GM21367 (cell line): ENCODE measurements at regions not wholly inside any gene's neighbourhood (a gene's known extent, or its start where the extent isn't known, plus 50 kb on each side); places are given as distances from the start of the nearest gene placed in this dataset.
"Not testable (repeated sequence)": the region's sequence is repeated elsewhere in the genome, so short reads cannot be mapped to it uniquely, and the experiment has no call there.

Experiments
- ATAC-seq: cut with Tn5 transposase; IDR thresholded peaks from one replicate; pipeline ENCODE4 v1.9.1; 2021; ENCODE audit not compliant: unreplicated experiment

DNA sequence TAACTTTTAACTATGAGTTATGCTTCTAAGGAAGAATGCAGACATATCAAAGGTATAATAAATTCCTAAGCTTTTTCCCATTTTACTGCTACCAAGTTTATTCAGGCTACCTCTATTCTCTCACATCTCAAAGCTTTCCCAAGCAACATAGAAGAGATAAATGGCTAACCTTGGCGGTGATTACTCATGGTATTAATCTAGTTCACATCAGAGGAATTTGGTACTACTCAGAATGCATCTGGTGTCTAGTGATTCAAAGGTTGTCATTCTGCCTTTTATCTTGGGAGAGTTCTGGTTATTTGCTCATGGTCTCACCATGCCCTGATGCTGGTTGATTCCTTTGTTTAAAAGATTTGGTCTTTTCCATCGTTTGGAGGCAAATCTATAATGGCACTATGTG is 182.7 kb downstream of the TAF11L14 start:
- no peak for ATAC-seq

DNA sequence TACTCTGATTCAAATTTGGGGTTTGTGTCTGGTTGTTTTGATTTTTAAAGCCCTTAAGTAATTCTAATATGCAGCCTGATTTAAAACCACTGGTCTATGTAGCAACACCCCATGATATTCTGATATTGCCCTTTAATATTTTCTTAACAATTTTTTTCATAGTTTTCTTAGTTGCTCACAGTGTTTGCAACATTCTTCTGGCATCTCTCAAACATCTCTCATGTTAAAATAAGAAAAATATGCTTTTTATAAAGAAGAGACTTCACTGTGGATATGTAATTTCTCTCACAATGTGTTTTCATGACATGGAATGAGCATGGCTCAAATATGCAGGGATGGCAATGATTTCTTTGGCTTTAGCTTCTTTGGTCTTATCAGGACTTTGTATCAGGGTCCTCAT is 183.7 kb downstream of the TAF11L14 start:
- ATAC-seq = no peak

DNA sequence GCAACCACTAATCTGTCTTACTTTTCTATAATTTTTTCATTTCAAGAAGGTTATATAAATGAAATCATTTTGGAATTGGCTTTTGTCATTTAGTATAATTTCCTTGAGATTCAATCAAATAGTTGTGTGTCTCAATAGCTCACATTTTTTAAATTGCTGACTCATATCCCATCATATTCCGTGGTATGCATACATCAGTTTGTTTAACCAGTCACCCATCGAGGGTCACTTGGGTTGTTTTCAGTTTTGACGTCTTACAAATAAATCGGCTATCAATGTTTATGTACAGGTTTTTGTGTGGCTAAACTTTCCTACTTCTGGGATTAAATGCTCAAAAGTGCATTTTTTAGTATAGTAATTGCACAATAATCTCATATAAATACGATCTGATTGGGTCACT is 185.5 kb downstream of the TAF11L14 start:
- no peak for ATAC-seq

DNA sequence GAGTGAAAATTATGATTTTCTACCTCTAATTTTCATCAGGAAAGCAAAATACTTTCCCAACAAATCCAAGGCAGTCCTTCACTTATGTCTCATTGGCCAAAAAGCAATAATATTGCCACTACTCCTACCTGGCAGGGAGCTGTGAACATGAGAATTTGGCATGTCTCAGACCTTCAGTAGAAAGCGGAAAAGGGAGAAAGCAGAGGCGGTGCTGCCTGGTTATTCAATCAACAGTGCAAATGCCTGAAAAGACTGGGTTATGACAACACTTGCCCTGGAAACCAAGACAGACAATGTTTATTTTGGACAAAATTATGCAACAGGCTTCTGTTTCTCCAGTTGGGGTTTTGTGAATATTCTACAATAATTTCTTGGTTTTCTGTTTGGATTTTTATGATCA is 194.4 kb downstream of the TAF11L14 start:
- ATAC-seq = no peak

DNA sequence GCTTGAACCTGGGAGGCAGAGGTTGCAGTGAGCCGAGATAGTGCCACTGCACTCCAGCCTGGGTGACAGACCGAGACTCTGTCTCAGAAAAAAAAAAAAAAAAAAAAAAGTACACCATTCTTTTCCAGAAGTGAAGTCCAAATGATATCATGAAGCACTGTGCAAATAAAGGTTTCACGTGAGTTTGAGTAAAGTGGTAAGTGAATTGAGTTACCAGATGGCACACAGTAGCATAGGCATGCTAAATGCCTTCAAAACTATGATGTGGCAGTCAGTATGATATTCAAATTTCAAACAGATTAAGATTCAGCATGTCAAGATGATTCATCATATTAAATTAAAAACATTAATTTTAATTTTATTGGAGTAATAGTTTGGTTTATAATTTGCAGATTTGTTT is 195.2 kb downstream of the TAF11L14 start:
- ATAC-seq = no peak

DNA sequence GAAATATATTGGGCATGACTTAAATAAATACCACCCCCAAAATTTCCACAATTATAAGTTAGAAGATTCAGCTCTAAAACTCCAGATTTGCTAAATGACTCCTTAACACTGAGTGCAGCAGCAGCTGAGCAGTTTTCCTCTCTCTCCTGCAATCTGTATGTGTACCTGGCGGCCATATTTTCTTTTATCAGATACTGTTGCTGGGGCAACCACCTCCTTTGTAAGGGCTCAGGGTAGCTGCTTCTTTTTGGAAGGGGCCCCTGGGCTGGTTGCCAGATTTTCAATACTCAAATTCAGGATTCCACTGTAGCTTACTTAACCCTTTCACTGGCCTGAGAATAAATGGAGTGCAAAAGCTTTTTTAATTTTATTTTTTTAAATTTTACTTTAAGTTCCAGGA is 197.0 kb downstream of the TAF11L14 start:
- ATAC-seq = no peak

DNA sequence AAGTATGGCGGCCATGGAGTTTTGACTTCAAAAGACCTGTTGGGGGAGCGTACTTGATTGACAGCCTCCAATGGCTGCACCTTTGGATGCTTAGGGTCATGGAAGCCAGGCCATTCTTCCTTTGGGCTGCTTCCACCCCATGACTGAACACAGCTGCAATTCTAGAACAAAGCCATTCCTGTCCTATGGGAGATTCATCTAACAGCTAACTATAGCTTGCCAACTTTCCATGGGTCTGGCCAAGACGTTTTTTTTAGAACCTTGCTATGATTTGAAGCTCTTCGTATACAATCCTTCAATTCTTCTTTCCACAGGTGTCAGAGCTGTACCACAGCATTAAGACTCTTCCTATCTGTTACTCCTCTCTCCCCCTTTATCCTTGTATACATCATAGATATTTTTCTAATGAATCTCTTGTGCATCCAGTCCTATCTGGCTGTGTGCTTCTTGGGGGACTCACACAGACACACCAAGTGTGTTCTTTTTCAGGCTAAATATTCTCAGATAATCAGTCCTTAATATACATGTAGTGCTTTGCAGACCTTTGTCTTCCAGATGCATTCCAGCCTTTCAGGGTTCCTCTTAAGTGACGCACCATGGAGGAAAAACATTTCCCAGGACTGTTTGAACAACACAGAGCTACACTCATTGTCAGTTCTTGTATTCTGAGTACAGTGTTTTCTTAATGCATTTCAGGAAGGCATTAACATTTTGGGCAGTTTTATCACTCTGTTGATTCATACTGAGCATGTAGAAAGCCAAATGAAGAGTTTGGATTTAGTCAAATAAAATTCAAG is 198.9 kb downstream of the TAF11L14 start:
- ATAC-seq = no peak

DNA sequence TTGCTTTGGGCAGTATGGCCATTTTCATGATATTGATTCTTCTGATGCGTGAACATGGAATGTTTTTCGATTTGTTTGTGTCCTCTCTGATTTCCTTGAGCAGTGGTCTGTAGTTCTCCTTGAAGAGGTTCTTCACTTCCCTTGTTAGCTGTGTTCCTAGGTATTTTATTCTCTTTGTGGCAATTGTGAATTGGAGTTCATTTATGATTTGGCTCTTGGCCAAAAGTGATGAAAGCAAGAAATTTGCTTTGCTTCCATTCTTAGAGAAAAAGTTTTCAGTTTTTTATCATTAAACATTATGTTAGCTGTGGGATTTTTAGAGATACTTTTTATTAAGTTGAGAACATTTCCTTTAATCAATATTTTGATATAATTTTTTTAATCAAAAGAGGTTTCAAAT is 203.5 kb downstream of the TAF11L14 start:
- no peak for ATAC-seq

DNA sequence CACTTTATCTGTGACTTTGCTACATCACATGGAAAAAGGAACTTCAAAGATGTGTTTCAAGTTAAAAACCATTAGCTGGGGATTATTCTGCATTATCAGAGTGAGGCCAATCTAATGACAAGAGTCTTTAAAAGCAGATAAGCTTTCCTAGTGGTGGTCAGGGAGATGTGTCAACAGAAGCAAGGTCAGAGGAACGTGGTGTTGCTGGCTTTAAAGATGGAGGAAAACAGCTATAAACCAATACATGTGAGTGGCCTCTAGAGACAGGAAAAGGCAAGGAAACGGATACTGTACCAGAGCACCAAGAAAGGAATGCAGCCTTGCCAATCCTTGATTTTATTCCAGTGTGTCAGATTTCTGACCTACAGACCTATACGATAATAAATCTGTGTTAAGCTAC is 204.2 kb downstream of the TAF11L14 start:
- no peak for ATAC-seq

DNA sequence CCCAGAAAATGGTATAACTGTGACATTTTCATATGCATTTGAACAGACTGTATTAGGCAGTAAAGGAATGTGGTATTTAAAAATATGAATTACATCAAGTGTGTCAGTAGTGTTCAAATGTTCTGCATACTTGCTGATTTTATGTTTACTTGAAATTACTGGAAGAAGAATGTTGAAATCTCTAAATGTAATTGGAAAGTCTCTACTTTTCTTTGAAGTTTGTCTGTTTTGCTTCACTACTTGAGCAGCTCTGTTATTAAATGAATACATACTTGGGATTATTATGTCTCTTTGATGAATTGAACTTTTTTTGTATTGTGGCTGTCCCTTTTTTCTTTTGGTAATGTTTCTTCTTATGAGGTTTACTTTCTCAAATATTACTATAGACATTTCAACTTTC is 205.6 kb downstream of the TAF11L14 start:
- ATAC-seq = no peak

DNA sequence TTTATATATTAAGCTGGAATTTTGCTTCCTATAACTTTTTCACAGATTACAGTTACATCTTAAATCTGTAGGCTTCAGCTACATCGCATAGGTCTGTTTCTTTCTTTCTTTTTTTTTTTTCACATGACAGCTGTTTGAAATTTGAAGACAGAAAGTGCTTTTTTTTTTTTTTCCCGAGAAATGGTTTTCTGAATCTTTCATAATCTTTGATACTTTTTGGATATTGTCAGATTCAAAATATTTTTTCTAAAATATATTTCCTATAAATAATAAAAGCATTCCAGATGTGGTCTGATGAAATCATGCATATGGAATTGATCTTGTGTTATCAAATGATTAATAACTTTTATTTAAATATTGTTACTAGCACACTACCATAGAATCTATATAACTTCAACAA is 212.2 kb downstream of the TAF11L14 start:
- no peak for ATAC-seq

DNA sequence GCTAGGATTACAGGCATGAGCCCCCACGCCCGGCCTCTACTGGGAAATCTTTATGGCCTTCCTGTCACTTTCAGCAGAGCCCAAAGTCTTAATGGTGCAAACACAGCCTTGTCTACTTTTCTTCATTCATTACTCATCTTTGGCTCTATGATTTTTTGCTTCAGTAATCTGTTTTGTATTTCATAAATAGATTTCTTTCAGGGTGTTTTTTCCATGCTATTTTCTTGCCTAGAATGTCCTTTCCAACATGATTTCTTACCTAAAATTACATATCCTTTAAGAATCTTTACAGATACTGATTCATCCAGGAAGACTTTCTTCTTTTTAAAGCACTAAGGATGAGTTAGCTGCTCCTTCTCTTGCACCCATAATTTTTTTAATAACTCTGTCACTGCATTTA is 213.0 kb downstream of the TAF11L14 start:
- ATAC-seq = no peak

DNA sequence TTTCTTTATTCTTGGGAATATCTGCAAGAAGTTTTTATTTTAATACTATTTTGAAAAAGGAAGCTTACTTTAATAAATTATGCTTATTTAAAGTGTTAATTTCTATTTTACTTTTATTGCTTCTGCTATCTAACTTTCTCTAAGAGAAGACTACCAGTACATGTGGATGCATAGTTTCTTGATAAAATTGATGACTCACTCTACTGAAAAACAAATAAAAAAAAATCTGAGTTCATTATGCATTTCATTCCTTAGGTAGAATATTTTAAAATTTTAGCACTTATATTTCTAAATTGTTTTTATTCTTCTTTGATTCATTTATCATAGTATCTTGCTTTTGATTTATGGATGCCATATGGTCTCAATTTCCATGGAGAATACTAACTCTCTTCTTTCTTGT is 217.9 kb downstream of the TAF11L14 start:
- ATAC-seq = no peak

DNA sequence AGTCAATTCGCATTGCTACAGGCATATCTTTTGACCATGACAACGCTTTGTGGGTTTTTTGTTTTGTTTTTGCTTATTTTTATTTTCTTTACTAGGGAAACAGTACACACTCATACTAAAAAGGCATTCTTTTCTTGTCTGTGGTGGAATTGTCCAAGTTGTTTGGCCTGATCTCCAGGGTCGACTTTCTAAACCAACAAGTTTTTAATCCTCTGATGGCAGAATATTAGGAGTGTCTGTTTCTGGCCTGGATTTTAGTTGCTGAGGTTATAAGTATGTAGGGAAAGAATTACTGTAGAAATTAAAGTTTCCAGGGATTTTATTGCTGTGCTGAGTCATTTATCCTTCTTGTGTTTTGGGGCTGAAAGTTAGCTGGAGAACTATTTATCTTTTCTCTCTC is 218.5 kb downstream of the TAF11L14 start:
- ATAC-seq = no peak

DNA sequence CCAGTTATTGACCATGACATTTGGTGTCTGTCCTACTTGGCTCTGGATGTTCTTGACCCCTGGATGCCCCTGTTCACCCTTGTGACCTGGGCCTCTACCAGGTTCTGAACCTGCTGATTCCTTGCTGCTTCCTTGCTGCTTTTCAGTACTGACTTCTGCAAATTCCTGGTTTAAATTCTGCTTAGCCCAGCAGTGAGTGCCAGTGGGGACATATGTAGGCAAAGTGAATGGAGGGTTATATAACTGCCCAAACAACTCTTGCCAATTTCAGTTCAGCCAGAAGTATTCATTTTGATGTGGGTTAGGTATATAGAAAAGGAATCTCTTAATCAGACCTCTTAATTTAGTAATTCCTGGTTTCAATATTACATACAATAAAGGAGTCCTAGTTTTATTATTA is 220.6 kb downstream of the TAF11L14 start:
- no peak for ATAC-seq

DNA sequence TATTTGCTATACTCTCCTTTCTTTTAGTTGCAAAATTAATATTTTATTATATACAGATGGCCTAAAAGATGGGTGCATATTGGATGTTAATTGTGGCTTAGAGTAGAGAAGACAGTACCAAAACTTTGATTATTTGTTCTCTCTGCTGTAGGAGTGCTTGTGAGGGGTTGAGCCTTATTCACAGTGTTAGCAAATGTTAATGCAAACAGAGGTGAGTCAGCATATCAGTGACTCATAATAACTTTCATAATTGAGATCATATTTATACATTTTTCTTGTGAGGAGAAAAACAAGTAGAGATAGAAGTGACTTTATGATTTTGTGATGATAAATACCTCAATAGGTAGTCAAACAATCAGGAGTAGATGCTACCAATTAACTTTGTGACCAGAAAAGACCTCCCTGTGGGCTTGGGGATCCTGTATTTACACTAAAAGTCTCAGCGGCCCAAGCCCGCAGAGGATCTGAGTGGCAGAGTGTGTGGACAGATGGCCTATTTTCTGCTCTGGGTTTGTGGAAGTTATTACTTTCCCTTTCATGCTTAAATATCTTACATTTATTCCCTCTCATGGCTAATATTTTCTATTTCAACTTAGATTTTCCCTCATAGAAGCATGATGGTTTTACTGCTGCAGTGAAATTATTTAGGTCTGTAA is 226.5 kb downstream of the TAF11L14 start:
- no peak for ATAC-seq

DNA sequence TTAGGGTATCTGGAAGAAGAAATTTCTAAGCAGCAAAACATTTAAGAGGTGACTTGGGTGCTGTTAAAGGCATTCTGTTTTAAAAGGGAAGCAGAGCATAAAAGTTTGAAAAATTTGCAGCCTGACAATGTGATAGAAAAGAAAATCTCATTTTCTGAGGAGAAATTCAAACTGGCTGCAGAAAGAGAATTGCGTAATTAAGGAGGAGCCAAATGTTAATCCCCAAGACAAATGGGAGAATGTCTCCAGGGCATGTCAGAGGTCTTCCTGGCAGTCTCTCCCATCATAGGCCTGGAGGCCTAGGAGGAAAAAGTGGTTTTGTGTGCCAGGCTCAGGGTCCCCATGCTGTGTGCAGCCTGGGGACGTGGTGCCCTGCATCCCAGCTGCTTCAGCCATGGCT is 230.6 kb downstream of the TAF11L14 start:
- ATAC-seq = not testable (repeated sequence)

DNA sequence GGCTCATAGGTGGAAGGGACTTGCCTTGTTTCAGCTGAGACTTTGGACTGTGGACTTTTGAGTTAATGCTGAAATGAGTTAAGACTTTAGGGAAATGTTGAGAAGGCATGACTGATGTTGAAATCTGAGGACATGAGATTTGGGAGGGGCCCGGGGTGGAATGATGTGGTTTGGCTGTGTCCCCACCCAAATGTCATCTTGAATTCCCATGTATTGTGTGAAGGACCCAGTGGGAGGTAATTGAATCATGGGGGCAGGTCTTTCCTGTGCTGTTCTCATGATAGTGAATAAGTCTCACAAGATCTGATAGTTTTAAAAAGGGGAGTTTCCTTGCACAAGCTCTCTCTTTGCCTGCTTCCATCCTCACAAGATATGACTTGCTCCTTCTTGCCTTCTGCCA is 231.7 kb downstream of the TAF11L14 start:
- ATAC-seq = not testable (repeated sequence)

DNA sequence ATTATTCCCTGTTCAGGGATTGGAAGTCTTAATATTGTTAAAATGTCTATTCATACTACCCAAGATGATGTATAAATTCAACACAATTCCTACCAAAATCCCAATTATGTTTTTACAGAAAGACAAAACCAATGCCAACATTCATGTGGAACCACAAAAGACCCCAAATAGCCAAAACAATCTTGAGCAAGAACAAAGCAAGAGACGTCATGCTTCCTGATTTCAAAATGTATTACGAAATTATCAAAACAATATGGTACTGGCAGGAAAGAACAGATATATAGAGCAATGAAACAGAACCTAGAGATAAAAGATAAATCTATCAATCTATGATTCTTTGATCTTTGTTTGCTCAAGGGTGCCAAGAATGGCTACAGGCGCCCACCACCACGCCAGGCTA is 237.9 kb downstream of the TAF11L14 start:
- no peak for ATAC-seq

DNA sequence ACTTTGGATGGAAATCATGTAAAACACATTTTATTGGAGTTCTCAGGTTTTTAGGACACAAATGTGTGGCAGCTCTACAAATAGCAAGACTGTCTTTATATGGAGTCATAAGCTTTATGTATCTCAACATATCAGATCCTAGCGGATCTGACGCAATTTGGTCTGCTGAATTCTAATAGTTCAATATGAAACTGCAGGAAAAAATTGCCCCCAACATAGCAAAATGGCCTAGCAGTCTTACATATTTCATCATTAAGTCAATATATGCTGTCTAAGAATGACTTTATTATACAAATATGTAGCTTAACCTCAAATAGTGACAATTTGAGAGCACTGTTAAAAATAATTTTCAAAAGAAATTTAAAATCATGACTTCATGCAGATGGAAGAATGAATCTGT is 244.3 kb downstream of the TAF11L14 start:
- ATAC-seq = no peak

DNA sequence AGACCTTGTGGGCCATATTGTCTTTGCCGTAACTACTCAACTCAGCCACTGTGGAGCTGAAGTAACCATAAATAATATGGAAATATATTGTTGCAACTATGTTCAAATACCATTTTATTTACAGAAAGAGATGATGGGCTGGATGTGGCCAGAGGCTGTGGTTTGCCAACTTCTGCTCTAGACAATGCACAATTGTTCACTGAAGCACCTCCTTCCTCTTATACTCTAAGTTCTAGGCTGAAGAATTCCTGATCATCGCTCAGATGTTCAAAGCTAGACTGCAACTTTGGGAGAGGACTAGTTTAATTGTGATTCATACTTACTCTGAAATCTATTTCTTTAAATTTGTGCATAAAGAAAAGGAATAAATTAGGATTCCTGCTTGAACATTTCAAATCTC is 245.0 kb downstream of the TAF11L14 start:
- ATAC-seq = no peak

DNA sequence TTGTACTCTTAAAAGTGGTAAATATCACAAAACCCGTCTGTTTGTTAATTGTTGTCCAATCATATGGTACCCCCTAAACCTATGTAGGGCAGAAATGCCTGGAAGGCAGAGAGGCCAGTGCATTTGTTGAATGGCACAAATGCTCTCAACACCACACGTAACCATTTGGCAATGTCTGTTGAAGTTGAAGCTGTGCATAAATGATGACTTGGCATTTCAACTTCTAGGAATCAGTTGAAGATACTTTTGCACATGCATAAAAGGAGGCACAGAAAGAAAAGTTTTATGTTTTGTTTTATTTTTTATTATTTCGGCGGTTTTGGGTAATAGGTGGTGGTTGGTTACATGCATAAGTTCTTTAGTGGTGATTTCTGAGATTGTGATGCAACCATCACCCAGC is 246.6 kb downstream of the TAF11L14 start:
- ATAC-seq = no peak
